Liver (tissue), 3 donors: ENCODE measurements at regions not wholly inside any gene's neighbourhood (a gene's known extent, or its start where the extent isn't known, plus 50 kb on each side); places are given as distances from the start of the nearest gene placed in this dataset.

ENCODE experiments used
- TAF1 ChIP-seq: conservative IDR thresholded peaks from 2 replicates; pipeline ENCODE4 v1.6.1; 2016; ENCODE audit warnings: antibody characterized with exemption, mild to moderate bottlenecking
- TF ChIP-seq, protein P1 (sequence below): fragments of 150-350 bp; IDR thresholded peaks from 2 replicates; pipeline ENCODE4 v1.5.1; 2017; ENCODE audit warnings: improper control_type of control experiment, low read depth, low read length; ENCODE audit not compliant: missing input control
- donor health status: healthy.
- donor health status: healthy.

DNA sequence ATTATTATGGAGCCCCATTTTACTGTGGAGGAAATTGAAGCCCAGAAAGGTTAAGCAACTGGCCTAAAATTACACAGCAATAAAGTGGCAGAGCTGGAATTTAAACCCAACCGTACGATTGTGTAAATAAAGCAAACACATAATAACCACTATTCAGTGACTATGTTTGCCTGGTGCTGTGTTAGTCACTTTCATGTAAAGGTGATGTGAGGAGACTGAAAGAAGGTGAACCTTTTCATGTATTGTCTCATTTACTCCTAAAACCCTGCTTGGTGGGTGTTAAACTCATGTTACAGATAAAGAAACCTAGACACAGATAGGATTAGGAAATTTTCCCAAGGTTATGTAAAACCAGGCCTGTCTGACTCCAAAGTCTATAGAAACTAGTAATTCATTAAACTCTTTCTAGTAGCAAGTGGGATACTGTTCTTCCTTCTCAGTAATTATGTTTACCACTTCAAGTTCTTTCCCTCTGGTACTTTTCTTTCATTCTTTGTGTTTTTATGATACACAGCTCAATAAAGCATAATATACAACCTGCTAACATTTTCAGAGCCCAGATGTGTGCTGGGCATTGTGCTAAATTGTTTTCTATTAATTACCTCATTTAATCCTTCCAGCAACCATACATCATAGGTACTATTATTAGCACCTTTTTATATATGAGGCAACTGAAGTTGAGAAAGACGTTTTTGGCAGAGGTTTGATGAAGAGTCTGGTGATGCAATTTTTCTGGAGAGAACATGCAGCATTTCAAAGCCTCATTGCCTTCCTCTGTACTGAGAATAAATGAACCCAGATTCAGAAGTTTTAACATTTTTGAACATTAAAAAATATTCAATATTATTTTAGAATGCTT is 202.7 kb downstream of the SPRY1 start:
- TF ChIP-seq, protein P1, sequence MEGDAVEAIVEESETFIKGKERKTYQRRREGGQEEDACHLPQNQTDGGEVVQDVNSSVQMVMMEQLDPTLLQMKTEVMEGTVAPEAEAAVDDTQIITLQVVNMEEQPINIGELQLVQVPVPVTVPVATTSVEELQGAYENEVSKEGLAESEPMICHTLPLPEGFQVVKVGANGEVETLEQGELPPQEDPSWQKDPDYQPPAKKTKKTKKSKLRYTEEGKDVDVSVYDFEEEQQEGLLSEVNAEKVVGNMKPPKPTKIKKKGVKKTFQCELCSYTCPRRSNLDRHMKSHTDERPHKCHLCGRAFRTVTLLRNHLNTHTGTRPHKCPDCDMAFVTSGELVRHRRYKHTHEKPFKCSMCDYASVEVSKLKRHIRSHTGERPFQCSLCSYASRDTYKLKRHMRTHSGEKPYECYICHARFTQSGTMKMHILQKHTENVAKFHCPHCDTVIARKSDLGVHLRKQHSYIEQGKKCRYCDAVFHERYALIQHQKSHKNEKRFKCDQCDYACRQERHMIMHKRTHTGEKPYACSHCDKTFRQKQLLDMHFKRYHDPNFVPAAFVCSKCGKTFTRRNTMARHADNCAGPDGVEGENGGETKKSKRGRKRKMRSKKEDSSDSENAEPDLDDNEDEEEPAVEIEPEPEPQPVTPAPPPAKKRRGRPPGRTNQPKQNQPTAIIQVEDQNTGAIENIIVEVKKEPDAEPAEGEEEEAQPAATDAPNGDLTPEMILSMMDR = no peak
- no peak for TF ChIP-seq TAF1
